Transverse colon (tissue), 4 donors: ENCODE measurements at regions not wholly inside any gene's neighbourhood (a gene's known extent, or its start where the extent isn't known, plus 50 kb on each side); places are given as distances from the start of the nearest gene placed in this dataset.

Experiments used
- EP300 ChIP-seq: sonication (generic); formaldehyde crosslinking; IDR thresholded peaks from one replicate; pipeline ENCODE4 v1.6.1; 2017; ENCODE audit warnings: antibody characterized with exemption, low read depth
- POLR2A ChIP-seq: fragments of 450-650 bp; IDR thresholded peaks from one replicate; pipeline ENCODE4 v1.6.1; 2016; ENCODE audit warnings: antibody characterized with exemption, mild to moderate bottlenecking, moderate library complexity
- POLR2AphosphoS5 ChIP-seq, 3 donors: sonication (generic); formaldehyde crosslinking; IDR thresholded peaks; one replicate each; pipeline ENCODE4 v1.6.1; 2016; ENCODE audit warnings: antibody characterized with exemption in 3 of 3
- TF ChIP-seq, protein P1 (sequence below), 5 experiments: fragments of 200-600 bp in 3 of 5; fragments of 450-650 bp in 2 of 5; sonication (generic) in 3 of 5; IDR thresholded peaks; 1 replicate in 2 of 5; 2 replicates in 3 of 5; pipeline ENCODE4 v1.5.1; 2016 to 2017; ENCODE audit warnings: antibody characterized with exemption in 5 of 5, inconsistent platforms in 3 of 5, mild to moderate bottlenecking in 2 of 5, moderate library complexity in 1 of 5

DNA sequence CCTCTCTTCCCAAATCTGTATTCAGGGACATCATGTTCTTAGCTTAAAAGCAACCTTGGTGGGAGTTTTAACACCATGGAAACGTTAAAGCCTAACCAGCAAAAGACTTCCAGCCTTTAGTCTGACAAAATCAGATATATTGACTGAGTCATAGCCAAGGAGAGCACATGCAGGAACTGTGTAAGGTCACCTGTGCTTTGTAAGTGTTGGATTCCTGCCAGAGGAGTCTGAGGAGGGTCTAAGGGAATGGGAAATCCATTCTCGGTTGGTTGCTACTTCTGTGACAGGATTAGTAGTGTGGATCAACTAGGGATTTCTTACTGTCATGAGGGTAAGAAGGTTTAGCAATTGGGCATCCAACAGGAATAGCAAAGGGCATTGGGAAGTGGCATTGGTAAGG, 142.0 kb upstream of the CHD1 start:
- TF ChIP-seq POLR2A = no peak
- TF ChIP-seq, protein P1, sequence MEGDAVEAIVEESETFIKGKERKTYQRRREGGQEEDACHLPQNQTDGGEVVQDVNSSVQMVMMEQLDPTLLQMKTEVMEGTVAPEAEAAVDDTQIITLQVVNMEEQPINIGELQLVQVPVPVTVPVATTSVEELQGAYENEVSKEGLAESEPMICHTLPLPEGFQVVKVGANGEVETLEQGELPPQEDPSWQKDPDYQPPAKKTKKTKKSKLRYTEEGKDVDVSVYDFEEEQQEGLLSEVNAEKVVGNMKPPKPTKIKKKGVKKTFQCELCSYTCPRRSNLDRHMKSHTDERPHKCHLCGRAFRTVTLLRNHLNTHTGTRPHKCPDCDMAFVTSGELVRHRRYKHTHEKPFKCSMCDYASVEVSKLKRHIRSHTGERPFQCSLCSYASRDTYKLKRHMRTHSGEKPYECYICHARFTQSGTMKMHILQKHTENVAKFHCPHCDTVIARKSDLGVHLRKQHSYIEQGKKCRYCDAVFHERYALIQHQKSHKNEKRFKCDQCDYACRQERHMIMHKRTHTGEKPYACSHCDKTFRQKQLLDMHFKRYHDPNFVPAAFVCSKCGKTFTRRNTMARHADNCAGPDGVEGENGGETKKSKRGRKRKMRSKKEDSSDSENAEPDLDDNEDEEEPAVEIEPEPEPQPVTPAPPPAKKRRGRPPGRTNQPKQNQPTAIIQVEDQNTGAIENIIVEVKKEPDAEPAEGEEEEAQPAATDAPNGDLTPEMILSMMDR (IDR thresholded peaks at IDR 0.05) = no peak
- TF ChIP-seq POLR2AphosphoS5 (IDR thresholded peaks at IDR 0.05) = no peak
- no peak for TF ChIP-seq EP300
